HEK293T (cell line): ENCODE measurements at regions not wholly inside any gene's neighbourhood (a gene's known extent, or its start where the extent isn't known, plus 50 kb on each side); places are given as distances from the start of the nearest gene placed in this dataset.
"Not testable (repeated sequence)": the region's sequence is repeated elsewhere in the genome, so short reads cannot be mapped to it uniquely, and the experiment has no call there.

Experiments used
- CTCF ChIA-PET: fragments of 350-600 bp; formaldehyde crosslinking; extraction: SDS; loops from one replicate; lab custom pipeline; 2021; ENCODE audit warnings: antibody characterized with exemption, inconsistent platforms; lab: Yijun Ruan, JAX
- POLR2A ChIA-PET: fragments of 350-600 bp; formaldehyde crosslinking; extraction: SDS; loops from one replicate; lab custom pipeline; 2020; ENCODE audit warnings: antibody characterized with exemption, inconsistent platforms; lab: Yijun Ruan, JAX
- DNase-seq: peaks from one replicate; pipeline ENCODE4 v3.0.0; 2012; ENCODE audit warnings: mixed read lengths; ENCODE audit errors: extremely low spot score
- ARNT ChIP-seq: fragments of 450-650 bp; IDR thresholded peaks from 2 replicates; pipeline ENCODE4 v1.6.1; 2017; ENCODE audit warnings: mild to moderate bottlenecking
- BHLHE40 ChIP-seq: fragments of 450-650 bp; IDR thresholded peaks from 2 replicates; pipeline ENCODE4 v1.6.1; 2016; ENCODE audit warnings: mild to moderate bottlenecking, moderate library complexity, borderline replicate concordance
- CTBP1 ChIP-seq: fragments of 450-650 bp; IDR thresholded peaks from 2 replicates; pipeline ENCODE4 v1.6.1; 2016; ENCODE audit warnings: borderline replicate concordance
- ELF4 ChIP-seq: fragments of 450-650 bp; IDR thresholded peaks from 2 replicates; pipeline ENCODE4 v1.6.1; 2017; ENCODE audit warnings: antibody characterized with exemption
- FOXA1 ChIP-seq: fragments of 450-650 bp; IDR thresholded peaks from 2 replicates; pipeline ENCODE4 v1.6.1; 2016; ENCODE audit warnings: mild to moderate bottlenecking
- FOXK2 ChIP-seq: fragments of 450-650 bp; IDR thresholded peaks from 2 replicates; pipeline ENCODE4 v1.6.1; 2016; ENCODE audit warnings: mild to moderate bottlenecking
- FOXM1 ChIP-seq: fragments of 450-650 bp; IDR thresholded peaks from 2 replicates; pipeline ENCODE4 v1.6.1; 2017; ENCODE audit warnings: mild to moderate bottlenecking, borderline replicate concordance
- HDGF ChIP-seq: fragments of 450-650 bp; IDR thresholded peaks from 2 replicates; pipeline ENCODE4 v1.6.1; 2017; ENCODE audit warnings: antibody characterized with exemption, borderline replicate concordance
- L3MBTL2 ChIP-seq: fragments of 450-650 bp; conservative IDR thresholded peaks from 2 replicates; pipeline ENCODE4 v1.6.1; 2016; ENCODE audit warnings: mild to moderate bottlenecking
- LEF1 ChIP-seq: fragments of 450-650 bp; IDR thresholded peaks from 2 replicates; pipeline ENCODE4 v1.6.1; 2017; ENCODE audit warnings: mild to moderate bottlenecking, borderline replicate concordance
- NFRKB ChIP-seq: fragments of 450-650 bp; IDR thresholded peaks from 2 replicates; pipeline ENCODE4 v1.6.1; 2016; ENCODE audit warnings: mild to moderate bottlenecking, moderate library complexity
- PKNOX1 ChIP-seq: fragments of 450-650 bp; IDR thresholded peaks from 2 replicates; pipeline ENCODE4 v1.6.1; 2016
- SP1 ChIP-seq: fragments of 450-650 bp; IDR thresholded peaks from 2 replicates; pipeline ENCODE4 v1.6.1; 2017
- SUZ12 ChIP-seq: fragments of 450-650 bp; IDR thresholded peaks from 2 replicates; pipeline ENCODE4 v1.6.1; 2016; ENCODE audit warnings: mild to moderate bottlenecking
- TARDBP ChIP-seq: fragments of 450-650 bp; IDR thresholded peaks from 2 replicates; pipeline ENCODE4 v1.6.1; 2016
- ZNF384 ChIP-seq: fragments of 450-650 bp; IDR thresholded peaks from 2 replicates; pipeline ENCODE4 v1.6.1; 2016

- ChIA-PET CTCF (no interaction called here), POLR2A (no interaction called here)
- TF ChIP-seq SUZ12 (no peak), FOXK2 (no peak), FOXA1 (no peak), FOXM1 (no peak), HDGF (no peak), ZNF384 (no peak), TARDBP (no peak), PKNOX1 (no peak), ELF4 (no peak), NFRKB (no peak), SP1 (no peak), LEF1 (no peak)
- no peak for DNase-seq
These were observed 66.6 kb upstream of the C1QTNF9B start for GRCh38 chr13:23963947-23964346.

DNA sequence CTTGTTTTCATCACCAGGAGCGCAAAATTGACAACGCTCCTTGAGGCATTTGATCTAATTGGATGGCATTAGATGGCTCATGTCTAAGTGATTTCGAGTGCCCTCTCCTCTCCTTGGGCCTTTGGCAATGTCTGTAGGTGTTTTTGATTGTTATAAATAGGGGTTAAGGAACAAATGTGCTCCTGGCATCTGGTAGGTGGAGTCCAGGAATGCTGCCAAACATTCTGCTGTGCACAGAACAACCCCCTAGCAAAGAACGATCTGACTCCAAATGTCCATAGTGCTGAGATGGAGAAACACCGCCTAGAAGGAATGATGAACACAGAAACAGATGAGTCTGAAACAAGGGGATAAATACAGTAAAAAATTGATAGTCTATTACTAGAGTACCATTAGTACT lies 68.0 kb upstream of the C1QTNF9B start:
- no peak for DNase-seq
- TF ChIP-seq ZNF384 = no peak
- no peak for TF ChIP-seq SUZ12
- TF ChIP-seq FOXA1 = no peak
- no peak for TF ChIP-seq SP1
- TF ChIP-seq ARNT = no peak
- TF ChIP-seq NFRKB = no peak
- TF ChIP-seq FOXM1 = no peak
- TF ChIP-seq PKNOX1 = no peak
- no peak for TF ChIP-seq HDGF
- ChIA-PET POLR2A (no interaction called here), CTCF (no interaction called here)

DNA sequence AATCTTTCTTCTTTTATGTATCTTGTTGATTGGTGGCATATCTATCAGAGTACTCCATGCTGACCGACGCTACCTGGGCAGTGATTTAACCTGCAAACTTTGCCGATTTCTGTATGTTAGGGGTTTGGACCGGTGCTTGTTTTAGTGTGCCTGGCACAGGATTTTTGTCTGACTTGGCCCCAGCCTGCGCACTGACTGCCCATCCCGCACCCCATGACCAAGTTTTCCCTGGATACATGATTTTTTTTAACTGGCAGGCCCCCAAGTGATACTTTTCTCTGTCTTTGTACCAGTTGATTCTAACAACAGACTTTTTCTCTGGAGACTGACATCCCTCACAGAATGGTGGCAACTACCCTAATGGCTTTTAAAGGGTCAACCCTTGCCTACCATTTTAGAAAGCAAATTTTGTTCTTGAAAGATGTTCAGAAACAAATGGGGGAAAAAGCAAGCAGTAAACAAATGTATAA lies 69.0 kb upstream of the C1QTNF9B start:
- no peak for DNase-seq
- POLR2A ChIA-PET = no interaction called here
- no peak for TF ChIP-seq ELF4
- no peak for TF ChIP-seq PKNOX1
- TF ChIP-seq FOXM1 = no peak
- TF ChIP-seq L3MBTL2 = no peak
- TF ChIP-seq FOXK2 = no peak
- no peak for TF ChIP-seq CTBP1
- no peak for TF ChIP-seq FOXA1
- no peak for TF ChIP-seq BHLHE40
- TF ChIP-seq SUZ12 = no peak
- TF ChIP-seq HDGF = no peak
- TF ChIP-seq ARNT = no peak
- TF ChIP-seq NFRKB = no peak
- no peak for TF ChIP-seq SP1
- CTCF ChIA-PET = no interaction called here

DNA sequence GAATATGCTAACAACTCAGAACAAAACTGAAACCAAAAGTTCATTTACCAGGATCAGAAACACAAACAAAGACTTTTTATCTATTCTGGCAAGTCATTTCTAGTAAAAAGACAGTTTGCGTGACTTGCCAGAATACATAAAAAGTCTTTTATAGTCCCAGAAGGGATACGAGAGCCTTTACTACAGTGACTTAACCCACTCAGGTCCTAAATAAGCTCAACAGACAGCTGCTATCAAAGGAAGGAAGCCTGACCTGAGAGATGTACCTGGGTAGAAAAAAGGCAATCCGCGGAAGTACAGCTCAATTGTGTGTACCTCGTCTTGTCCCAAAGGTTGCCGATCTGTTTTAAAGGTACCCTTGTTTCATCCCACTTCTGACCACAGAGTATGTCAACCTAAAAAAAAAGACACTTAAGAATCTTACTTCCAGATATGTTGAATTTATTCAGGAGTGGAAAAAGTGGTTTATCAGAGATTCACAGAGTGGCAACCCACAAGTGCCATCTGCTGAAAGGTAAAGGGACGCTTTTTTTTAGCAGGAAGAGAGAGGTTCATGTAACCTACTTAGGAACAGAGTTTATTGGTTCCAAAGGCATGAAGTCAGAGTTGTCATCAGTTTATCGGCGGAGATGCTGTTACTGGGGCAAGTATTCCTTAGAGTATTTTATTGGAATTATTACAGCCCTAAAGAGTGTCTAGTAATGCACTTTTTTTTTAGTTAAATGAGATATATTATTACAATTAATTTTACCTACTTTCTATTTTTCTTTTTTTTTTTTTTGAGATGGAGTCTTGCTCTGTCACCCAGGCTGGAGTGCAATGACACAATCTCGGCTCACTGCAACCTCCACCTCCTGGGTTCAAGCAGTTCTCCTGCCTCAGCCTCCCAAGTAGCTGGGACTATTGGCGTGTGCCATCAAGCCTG lies 69.7 kb upstream of the C1QTNF9B start:
- POLR2A ChIA-PET = no interaction called here
- CTCF ChIA-PET = no interaction called here
- no peak for TF ChIP-seq CTBP1
- TF ChIP-seq SUZ12 = no peak
- TF ChIP-seq L3MBTL2 = no peak
- TF ChIP-seq HDGF = no peak
- TF ChIP-seq ELF4 = no peak
- no peak for TF ChIP-seq FOXA1
- TF ChIP-seq ARNT = no peak
- no peak for TF ChIP-seq PKNOX1
- TF ChIP-seq FOXM1 = no peak
- no peak for TF ChIP-seq ZNF384
- TF ChIP-seq NFRKB = no peak
- no peak for TF ChIP-seq FOXK2
- no peak for TF ChIP-seq BHLHE40
- TF ChIP-seq SP1 = no peak
- no peak for TF ChIP-seq TARDBP
- TF ChIP-seq LEF1 = no peak
- no peak for DNase-seq

GRCh38 chr13:23967792-23968191 lies 70.5 kb upstream of the C1QTNF9B start:
- DNase-seq, POLR2A ChIA-PET, CTCF ChIA-PET: not testable (repeated sequence)

DNA sequence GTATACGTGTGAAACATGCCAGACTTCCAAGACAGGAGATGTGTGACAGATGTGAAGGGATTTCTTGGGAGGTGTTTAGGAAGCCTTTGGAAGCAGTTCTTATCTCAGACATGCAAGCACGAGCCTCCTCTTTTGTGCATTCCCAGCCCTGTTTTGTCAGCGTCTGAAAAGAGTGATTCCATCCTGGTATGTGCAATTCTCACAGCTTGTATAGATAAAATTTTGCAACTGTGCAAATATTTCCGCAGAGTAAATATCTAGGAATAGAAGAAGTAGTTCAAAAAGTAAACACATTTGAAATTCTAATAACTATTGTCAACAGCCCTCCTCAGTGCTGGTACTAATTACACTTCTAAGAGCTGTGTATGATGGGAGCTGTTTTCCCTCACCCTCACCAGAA lies 72.3 kb upstream of the C1QTNF9B start:
- POLR2A ChIA-PET = no interaction called here
- CTCF ChIA-PET = interaction anchor here (1.2 kb wide), 1 partner anchor 9 kb away, joined by 4 read pairs; no protein-coding TSS in a partner anchor
- TF ChIP-seq NFRKB (no peak), FOXM1 (no peak), SP1 (no peak), FOXK2 (no peak), PKNOX1 (no peak), FOXA1 (no peak), TARDBP (no peak), ARNT (no peak), ZNF384 (no peak), BHLHE40 (no peak), HDGF (no peak), LEF1 (no peak), CTBP1 (no peak), ELF4 (no peak), SUZ12 (no peak), L3MBTL2 (no peak)
- DNase-seq = no peak
